ENCODE measurements at regions not wholly inside any gene's neighbourhood (a gene's known extent, or its start where the extent isn't known, plus 50 kb on each side); places are given as distances from the start of the nearest gene placed in this dataset.
"Not testable (repeated sequence)": the region's sequence is repeated elsewhere in the genome, so short reads cannot be mapped to it uniquely, and the experiment has no call there.

GRCh38 chr6:74467533-74468215 is 738.2 kb downstream of the COL12A1 start:
- no peak for DNase-seq

- no peak for DNase-seq
These were observed 739.3 kb downstream of the COL12A1 start for GRCh38 chr6:74466572-74466971.

GRCh38 chr6:74459260-74459659 is 746.6 kb downstream of the COL12A1 start:
- DNase-seq: no peak

GRCh38 chr6:74458536-74458935 is 747.3 kb downstream of the COL12A1 start:
- DNase-seq: no peak

- no peak for DNase-seq
These were observed 750.1 kb downstream of the COL12A1 start for GRCh38 chr6:74455786-74456185.

- DNase-seq: no peak
These were observed 753.9 kb downstream of the COL12A1 start for GRCh38 chr6:74451953-74452352.

- no peak for DNase-seq
These were observed 752.8 kb downstream of the CD109 start for GRCh38 chr6:74448850-74449249.

GRCh38 chr6:74447013-74447412 is 751.0 kb downstream of the CD109 start:
- no peak for DNase-seq

- DNase-seq: no peak
These were observed 743.3 kb downstream of the CD109 start for GRCh38 chr6:74439123-74439811.

- not testable (repeated sequence) for DNase-seq
These were observed 742.4 kb downstream of the CD109 start for GRCh38 chr6:74438395-74438794.

- no peak for DNase-seq
These were observed 738.2 kb downstream of the CD109 start for GRCh38 chr6:74434171-74434570.

GRCh38 chr6:74431873-74432580 is 736.0 kb downstream of the CD109 start:
- DNase-seq: no peak

- no peak for DNase-seq
These were observed 724.2 kb downstream of the CD109 start for GRCh38 chr6:74420221-74420620.

- no peak for DNase-seq
These were observed 719.1 kb downstream of the CD109 start for GRCh38 chr6:74415056-74415455.

GRCh38 chr6:74410630-74411029 is 714.6 kb downstream of the CD109 start:
- no peak for DNase-seq

- DNase-seq: no peak
These were observed 713.4 kb downstream of the CD109 start for GRCh38 chr6:74409447-74409846.

GRCh38 chr6:74408844-74409243 is 712.8 kb downstream of the CD109 start:
- DNase-seq: no peak

GRCh38 chr6:74404366-74404765 is 708.4 kb downstream of the CD109 start:
- no peak for DNase-seq

- DNase-seq: no peak
These were observed 706.8 kb downstream of the CD109 start for GRCh38 chr6:74402781-74403180.

- not testable (repeated sequence) for DNase-seq
These were observed 682.4 kb downstream of the CD109 start for GRCh38 chr6:74378437-74378836.

GRCh38 chr6:74369556-74369993 is 673.6 kb downstream of the CD109 start:
- DNase-seq: no peak

GRCh38 chr6:74368746-74369145 is 672.7 kb downstream of the CD109 start:
- DNase-seq: no peak

GRCh38 chr6:74366634-74367033 is 670.6 kb downstream of the CD109 start:
- no peak for DNase-seq

GRCh38 chr6:74362391-74362790 is 666.4 kb downstream of the CD109 start:
- no peak for DNase-seq
